ENCODE measurements at regions not wholly inside any gene's neighbourhood (a gene's known extent, or its start where the extent isn't known, plus 50 kb on each side); places are given as distances from the start of the nearest gene placed in this dataset.

GRCh38 chr2:146173934-146174333, 1654.0 kb upstream of the ZEB2 start:
- Histone ChIP-seq H3K4me1 (ENCODE audit: insufficient read depth, low read length) (no peaks in the 10 kb centered on the region), H4K20me1 (ENCODE audit: insufficient read depth, low read length) (no peaks in the 10 kb centered on the region), H3K36me3 (ENCODE audit: insufficient read depth, low read length) (no peaks in the 10 kb centered on the region), H3K4me3 (ENCODE audit: insufficient read depth, low read depth, low read length) (no peak overlapping the region), H3K4me2 (ENCODE audit: low read length) (no peak overlapping the region), H3K9me3 (ENCODE audit: insufficient read depth, low read depth, low read length) (no peaks in the 10 kb centered on the region), H3K27ac (ENCODE audit: low read depth, low read length) (no peak overlapping the region), H3K9ac (ENCODE audit: low read length) (no peak overlapping the region), H3K79me2 (ENCODE audit: insufficient read depth, low read length) (no peaks in the 10 kb centered on the region), H3K27me3 (ENCODE audit: insufficient read depth, low read length) (no peaks in the 10 kb centered on the region), H2AFZ (ENCODE audit: low read depth, low read length) (no peak overlapping the region)
- Mint-ChIP-seq H3K36me3 (ENCODE audit: low read depth, unreplicated experiment) (peaks cover 2% of the 10 kb centered on the region), H3K4me1 (ENCODE audit: low read depth, unreplicated experiment) (no peaks in the 10 kb centered on the region), H3K4me3 (ENCODE audit: unreplicated experiment) (no peak overlapping the region), H3K9me3 (ENCODE audit: unreplicated experiment) (peaks cover 4% of the 10 kb centered on the region), H3K27ac (ENCODE audit: unreplicated experiment) (no peak overlapping the region), H3K27me3 (ENCODE audit: low read depth, unreplicated experiment) (no peaks in the 10 kb centered on the region)
- TF ChIP-seq EZH2 (IDR thresholded peaks at IDR 0.05; ENCODE audit: insufficient read depth, low read length) (no peak), CTCF (IDR thresholded peaks at IDR 0.05; ENCODE audit: insufficient read depth, low read depth, low read length) (no peak)
- FAIRE-seq (no peak), DNase-seq (ENCODE audit: low read depth) (no peak)

GRCh38 chr2:146161256-146161882, 1641.5 kb upstream of the ZEB2 start:
- Histone ChIP-seq H3K27ac (ENCODE audit: low read depth, low read length) (no peak overlapping the region), H4K20me1 (ENCODE audit: insufficient read depth, low read length) (no peaks in the 10 kb centered on the region), H3K4me2 (ENCODE audit: low read length) (no peak overlapping the region), H2AFZ (ENCODE audit: low read depth, low read length) (no peak overlapping the region), H3K27me3 (ENCODE audit: insufficient read depth, low read length) (no peaks in the 10 kb centered on the region), H3K79me2 (ENCODE audit: insufficient read depth, low read length) (no peaks in the 10 kb centered on the region), H3K36me3 (ENCODE audit: insufficient read depth, low read length) (no peaks in the 10 kb centered on the region), H3K9ac (ENCODE audit: low read length) (no peak overlapping the region), H3K9me3 (ENCODE audit: insufficient read depth, low read depth, low read length) (no peaks in the 10 kb centered on the region), H3K4me3 (ENCODE audit: insufficient read depth, low read depth, low read length) (no peak overlapping the region), H3K4me1 (ENCODE audit: insufficient read depth, low read length) (no peaks in the 10 kb centered on the region)
- H3K27me3 Mint-ChIP-seq (ENCODE audit: low read depth, unreplicated experiment), result no peaks in the 10 kb centered on the region
- FAIRE-seq (no peak), DNase-seq (ENCODE audit: low read depth) (no peak)
- H3K4me3 Mint-ChIP-seq (ENCODE audit: unreplicated experiment), result no peak overlapping the region
- TF ChIP-seq EZH2 (IDR thresholded peaks at IDR 0.05; ENCODE audit: insufficient read depth, low read length) (no peak), CTCF (IDR thresholded peaks at IDR 0.05; ENCODE audit: insufficient read depth, low read depth, low read length) (no peak)
- no peaks in the 10 kb centered on the region for H3K36me3 Mint-ChIP-seq (ENCODE audit: low read depth, unreplicated experiment)
- peaks cover 7% of the 10 kb centered on the region for H3K4me1 Mint-ChIP-seq (ENCODE audit: low read depth, unreplicated experiment)
- no peak overlapping the region for H3K27ac Mint-ChIP-seq (ENCODE audit: unreplicated experiment)
- H3K9me3 Mint-ChIP-seq (ENCODE audit: unreplicated experiment), result no peaks in the 10 kb centered on the region

- Histone ChIP-seq H3K36me3 (ENCODE audit: insufficient read depth, low read length) (no peaks in the 10 kb centered on the region), H3K9ac (ENCODE audit: low read length) (no peak overlapping the region), H3K9me3 (ENCODE audit: insufficient read depth, low read depth, low read length) (no peaks in the 10 kb centered on the region), H3K4me2 (ENCODE audit: low read length) (no peak overlapping the region), H3K27me3 (ENCODE audit: insufficient read depth, low read length) (no peaks in the 10 kb centered on the region), H4K20me1 (ENCODE audit: insufficient read depth, low read length) (no peaks in the 10 kb centered on the region), H2AFZ (ENCODE audit: low read depth, low read length) (no peak overlapping the region), H3K79me2 (ENCODE audit: insufficient read depth, low read length) (no peaks in the 10 kb centered on the region), H3K4me1 (ENCODE audit: insufficient read depth, low read length) (no peaks in the 10 kb centered on the region), H3K4me3 (ENCODE audit: insufficient read depth, low read depth, low read length) (no peak overlapping the region), H3K27ac (ENCODE audit: low read depth, low read length) (no peak overlapping the region)
- H3K27me3 Mint-ChIP-seq (ENCODE audit: low read depth, unreplicated experiment), result no peaks in the 10 kb centered on the region
- H3K4me3 Mint-ChIP-seq (ENCODE audit: unreplicated experiment), result no peak overlapping the region
- H3K4me1 Mint-ChIP-seq (ENCODE audit: low read depth, unreplicated experiment), result peaks cover 5% of the 10 kb centered on the region
- DNase-seq (ENCODE audit: low read depth) (no peak), FAIRE-seq (no peak)
- H3K36me3 Mint-ChIP-seq (ENCODE audit: low read depth, unreplicated experiment), result no peaks in the 10 kb centered on the region
- no peaks in the 10 kb centered on the region for H3K9me3 Mint-ChIP-seq (ENCODE audit: unreplicated experiment)
- no peak overlapping the region for H3K27ac Mint-ChIP-seq (ENCODE audit: unreplicated experiment)
- TF ChIP-seq CTCF (IDR thresholded peaks at IDR 0.05; ENCODE audit: insufficient read depth, low read depth, low read length) (no peak), EZH2 (IDR thresholded peaks at IDR 0.05; ENCODE audit: insufficient read depth, low read length) (no peak)
These were observed 1638.3 kb upstream of the ZEB2 start for GRCh38 chr2:146158072-146158674.

All from astrocyte (in vitro differentiated cells and primary cell).